B cell (primary cell): ENCODE measurements at regions not wholly inside any gene's neighbourhood (a gene's known extent, or its start where the extent isn't known, plus 50 kb on each side); places are given as distances from the start of the nearest gene placed in this dataset.

Source experiments
- ATAC-seq: fragments of 200-7000 bp; cut with Tn5 transposase; one replicate; pipeline ENCODE4 v1.10.0; 2021; ENCODE audit warnings: low read depth, mild to moderate bottlenecking, moderate number of reproducible peaks, moderate library complexity
- CTCF ChIA-PET: fragments of 350-600 bp; sonication (Branson Sonifier 250); formaldehyde crosslinking; loops from one replicate; lab custom pipeline; 2021; ENCODE audit warnings: antibody characterized with exemption, inconsistent platforms; lab: Charles Lee
- POLR2A ChIA-PET: fragments of 350-600 bp; sonication (Branson Sonifier 250); formaldehyde crosslinking; loops from one replicate; lab custom pipeline; 2021; ENCODE audit warnings: antibody characterized with exemption; lab: Charles Lee
- DNase-seq: peaks from one replicate; pipeline ENCODE4 v3.0.0; 2013
- H2AFZ ChIP-seq: 2 replicates; pipeline ENCODE4 v1.6.1; 2012; ENCODE audit warnings: mild to moderate bottlenecking, low read depth, low read length; ENCODE audit not compliant: insufficient read depth, poor library complexity, severe bottlenecking
- H3K27ac ChIP-seq, 2 donors: 1 replicate in 1 of 2; 2 replicates in 1 of 2; pipeline ENCODE4 v1.5.1; 2012 to 2013; ENCODE audit warnings: low read length in 2 of 2, mild to moderate bottlenecking in 2 of 2, moderate library complexity in 1 of 2
- H3K27me3 ChIP-seq, 4 experiments: fragments of 200-600 bp in 1 of 4; sonication (generic) in 1 of 4; replicated peaks in 1 of 4; 1 replicate in 2 of 4; 2 replicates in 2 of 4; pipeline versions ENCODE4 v1.6.1 to v1.7.0; 2013 to 2016; ENCODE audit warnings: low read length in 3 of 4, mild to moderate bottlenecking in 2 of 4, mixed read lengths in 1 of 4, moderate library complexity in 1 of 4; ENCODE audit not compliant: insufficient read depth in 4 of 4, control insufficient read depth in 3 of 4; ENCODE audit errors: control extremely low read depth in 1 of 4
- H3K36me3 ChIP-seq, 2 experiments: replicated peaks in 1 of 2; 1 replicate in 1 of 2; 2 replicates in 1 of 2; pipeline versions ENCODE4 v1.6.1 to v1.7.1; 2013; ENCODE audit warnings: low read length in 1 of 2; ENCODE audit not compliant: insufficient read depth in 2 of 2, control insufficient read depth in 1 of 2; ENCODE audit errors: control extremely low read depth in 1 of 2, extremely low read depth in 1 of 2
- H3K4me1 ChIP-seq, 2 donors: fragments of 200-600 bp in 1 of 2; sonication (generic) in 1 of 2; 1 replicate in 1 of 2; 2 replicates in 1 of 2; pipeline versions ENCODE4 v1.5.1 to v1.6.1; 2013 to 2017; ENCODE audit warnings: low read length in 2 of 2; ENCODE audit not compliant: control insufficient read depth in 2 of 2, insufficient read depth in 2 of 2
- H3K4me2 ChIP-seq: replicated peaks from 2 replicates; pipeline ENCODE3; 2012; ENCODE audit warnings: mild to moderate bottlenecking, low read depth, low read length; ENCODE audit not compliant: poor library complexity, severe bottlenecking
- H3K4me3 ChIP-seq, 5 experiments: fragments of 200-600 bp in 1 of 5; sonication (generic) in 1 of 5; 1 replicate in 3 of 5; 2 replicates in 2 of 5; pipeline versions ENCODE4 v1.5.1 to v1.7.0; 2011 to 2016; ENCODE audit warnings: low read length in 4 of 5, mild to moderate bottlenecking in 4 of 5, low read depth in 2 of 5, control low read depth in 1 of 5, moderate library complexity in 1 of 5; ENCODE audit not compliant: insufficient read depth in 1 of 5; ENCODE audit errors: control extremely low read depth in 1 of 5, extremely low read depth in 1 of 5
- H3K79me2 ChIP-seq: fragments of 200-600 bp; sonication (generic); one replicate; pipeline ENCODE4 v1.6.0; 2016; ENCODE audit warnings: low read length; ENCODE audit not compliant: control insufficient read depth, insufficient read depth
- H3K9ac ChIP-seq: fragments of 200-600 bp; sonication (generic); 2 replicates; pipeline ENCODE4 v1.6.1; 2017; ENCODE audit warnings: mild to moderate bottlenecking, low read length, moderate library complexity
- H3K9me3 ChIP-seq, 3 donors: one replicate each; pipeline versions ENCODE4 v1.6.1 to v1.7.1; 2013; ENCODE audit warnings: low read length in 2 of 3; ENCODE audit not compliant: control insufficient read depth in 2 of 3, insufficient read depth in 1 of 3; ENCODE audit errors: control extremely low read depth in 1 of 3
- H4K20me1 ChIP-seq: 2 replicates; pipeline ENCODE4 v1.6.0; 2012; ENCODE audit warnings: mild to moderate bottlenecking, low read length; ENCODE audit not compliant: insufficient read depth, control insufficient read depth, poor library complexity, severe bottlenecking
- H3K27ac Mint-ChIP-seq: one replicate; pipeline ENCODE4 v1.8.0; 2021; ENCODE audit warnings: mixed read lengths
- H3K27me3 Mint-ChIP-seq: one replicate; pipeline ENCODE4 v1.8.0; 2021; ENCODE audit warnings: mixed read lengths
- H3K4me1 Mint-ChIP-seq: one replicate; pipeline ENCODE4 v1.8.0; 2021; ENCODE audit warnings: mixed read lengths
- H3K4me3 Mint-ChIP-seq: one replicate; pipeline ENCODE4 v1.8.0; 2021; ENCODE audit warnings: mixed read lengths
- H3K9me3 Mint-ChIP-seq: one replicate; pipeline ENCODE4 v1.8.0; 2022; ENCODE audit warnings: mixed read lengths; ENCODE audit not compliant: insufficient read depth
- EZH2 ChIP-seq: IDR thresholded peaks from 2 replicates; pipeline ENCODE4 v1.6.1; 2012; ENCODE audit warnings: borderline replicate concordance, low read depth, mild to moderate bottlenecking, moderate library complexity, low read length; ENCODE audit not compliant: insufficient read depth, poor library complexity, severe bottlenecking
- WGBS: methylation state at CpG from one replicate; pipeline ENCODE4 v1.1.5; 2013; ENCODE audit warnings: missing lambda C conversion rate; ENCODE audit not compliant: insufficient coverage; 5-methylcytosine and 5-hydroxymethylcytosine counted together
- intact Hi-C: fragments of 100-400 bp; cut with micrococcal nuclease; formaldehyde crosslinking; loops from one replicate; pipeline ENCODE4 v1.10.0; 2022
- TF ChIP-seq, protein P1 (sequence below): fragments of 200-600 bp; IDR thresholded peaks from one replicate; pipeline ENCODE4 v1.8.0; 2022; ENCODE audit warnings: antibody characterized with exemption, mild to moderate bottlenecking

DNA sequence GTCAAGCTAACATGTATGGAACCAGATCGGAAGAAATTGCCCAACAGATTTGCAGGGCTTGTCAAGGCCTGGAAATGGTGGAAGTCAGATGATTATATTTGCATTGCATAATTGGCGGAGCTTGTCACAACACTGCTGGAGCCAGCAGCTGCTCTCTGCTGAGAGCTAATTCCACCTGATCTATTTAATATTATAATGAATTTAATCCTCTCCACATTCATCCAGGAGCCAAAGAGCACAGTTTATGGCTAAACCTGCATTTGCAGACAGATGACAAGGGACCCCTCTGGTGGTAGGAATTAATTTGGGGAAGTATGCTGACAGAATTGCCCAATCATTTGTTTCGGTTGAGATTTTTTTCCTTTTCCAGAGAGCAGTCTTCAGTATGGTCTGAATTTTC, 730.2 kb downstream of the TUSC7 start:
- no peak overlapping the region for H3K4me3 Mint-ChIP-seq
- DNase-seq (no peak), ATAC-seq (no peak)
- Histone ChIP-seq H3K27me3 (no peaks in the 10 kb centered on the region), H3K9me3 (no peaks in the 10 kb centered on the region), H4K20me1 (no peaks in the 10 kb centered on the region), H3K4me1 (no peaks in the 10 kb centered on the region), H2AFZ (no peak overlapping the region), H3K9ac (no peak overlapping the region), H3K27ac (no peak overlapping the region), H3K36me3 (no peaks in the 10 kb centered on the region), H3K4me2 (no peak overlapping the region), H3K79me2 (no peaks in the 10 kb centered on the region), H3K4me3 (no peak overlapping the region)
- CTCF ChIA-PET = no interaction called here
- no peaks in the 10 kb centered on the region for H3K9me3 Mint-ChIP-seq
- H3K4me1 Mint-ChIP-seq = no peaks in the 10 kb centered on the region
- H3K27me3 Mint-ChIP-seq = no peaks in the 10 kb centered on the region
- no peak overlapping the region for H3K27ac Mint-ChIP-seq
- intact Hi-C loops = no loop called here
- TF ChIP-seq, protein P1, sequence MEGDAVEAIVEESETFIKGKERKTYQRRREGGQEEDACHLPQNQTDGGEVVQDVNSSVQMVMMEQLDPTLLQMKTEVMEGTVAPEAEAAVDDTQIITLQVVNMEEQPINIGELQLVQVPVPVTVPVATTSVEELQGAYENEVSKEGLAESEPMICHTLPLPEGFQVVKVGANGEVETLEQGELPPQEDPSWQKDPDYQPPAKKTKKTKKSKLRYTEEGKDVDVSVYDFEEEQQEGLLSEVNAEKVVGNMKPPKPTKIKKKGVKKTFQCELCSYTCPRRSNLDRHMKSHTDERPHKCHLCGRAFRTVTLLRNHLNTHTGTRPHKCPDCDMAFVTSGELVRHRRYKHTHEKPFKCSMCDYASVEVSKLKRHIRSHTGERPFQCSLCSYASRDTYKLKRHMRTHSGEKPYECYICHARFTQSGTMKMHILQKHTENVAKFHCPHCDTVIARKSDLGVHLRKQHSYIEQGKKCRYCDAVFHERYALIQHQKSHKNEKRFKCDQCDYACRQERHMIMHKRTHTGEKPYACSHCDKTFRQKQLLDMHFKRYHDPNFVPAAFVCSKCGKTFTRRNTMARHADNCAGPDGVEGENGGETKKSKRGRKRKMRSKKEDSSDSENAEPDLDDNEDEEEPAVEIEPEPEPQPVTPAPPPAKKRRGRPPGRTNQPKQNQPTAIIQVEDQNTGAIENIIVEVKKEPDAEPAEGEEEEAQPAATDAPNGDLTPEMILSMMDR = no peak
- WGBS = no CpG with 5 or more reads among the region's 3 CpGs
- POLR2A ChIA-PET = no interaction called here

- WGBS = no CpG with 5 or more reads among the region's 4 CpGs
- no peak for DNase-seq
- TF ChIP-seq, protein P1 = no peak
- TF ChIP-seq EZH2 = no peak
- CTCF ChIA-PET = no interaction called here
- Mint-ChIP-seq H3K4me3 (no peak overlapping the region), H3K9me3 (no peaks in the 10 kb centered on the region), H3K27ac (no peak overlapping the region), H3K4me1 (no peaks in the 10 kb centered on the region), H3K27me3 (no peaks in the 10 kb centered on the region)
- POLR2A ChIA-PET = no interaction called here
- H3K4me2 ChIP-seq = no peak overlapping the region
- H2AFZ ChIP-seq = no peak overlapping the region
- H4K20me1 ChIP-seq = no peaks in the 10 kb centered on the region
- no peak overlapping the region for H3K9ac ChIP-seq
- H3K27ac ChIP-seq = no peak overlapping the region
- H3K4me3 ChIP-seq = no peak overlapping the region
- no peaks in the 10 kb centered on the region for H3K79me2 ChIP-seq
- H3K4me1 ChIP-seq = no peaks in the 10 kb centered on the region
- H3K36me3 ChIP-seq = no peaks in the 10 kb centered on the region
- no peaks in the 10 kb centered on the region for H3K9me3 ChIP-seq
- intact Hi-C loops = no loop called here
- H3K27me3 ChIP-seq = no peaks in the 10 kb centered on the region
- no peak for ATAC-seq
Observed at GRCh38 chr3:117441851-117442250, 732.3 kb downstream of the TUSC7 start.
